MM.1S (cell line): ENCODE measurements at regions not wholly inside any gene's neighbourhood (a gene's known extent, or its start where the extent isn't known, plus 50 kb on each side); places are given as distances from the start of the nearest gene placed in this dataset.

ENCODE experiments used
- DNase-seq: peaks from one replicate; pipeline ENCODE4 v3.0.0-alpha.2; 2015
- H2AFZ ChIP-seq: fragments of 300-600 bp; sonication (generic); 2 replicates; pipeline ENCODE4 v1.6.0; 2016; ENCODE audit warnings: antibody characterized with exemption, low read length
- H3F3A ChIP-seq: fragments of 300-600 bp; sonication (generic); 2 replicates; pipeline ENCODE4 v1.6.1; 2016; ENCODE audit warnings: mild to moderate bottlenecking, antibody characterized with exemption, low read length, moderate library complexity, mixed read lengths; ENCODE audit not compliant: insufficient read depth
- H3K27ac ChIP-seq: fragments of 300-600 bp; sonication (generic); 2 replicates; pipeline ENCODE4 v1.5.1; 2016; ENCODE audit warnings: mild to moderate bottlenecking, low read length
- H3K27me3 ChIP-seq: fragments of 300-600 bp; sonication (generic); replicated peaks from 2 replicates; pipeline ENCODE4 v1.6.0; 2016; ENCODE audit warnings: low read length; ENCODE audit not compliant: insufficient read depth
- H3K36me3 ChIP-seq: fragments of 300-600 bp; sonication (generic); replicated peaks from 2 replicates; pipeline ENCODE4 v1.6.1; 2016; ENCODE audit warnings: mild to moderate bottlenecking, low read length, mixed read lengths; ENCODE audit not compliant: insufficient read depth
- H3K4me1 ChIP-seq: fragments of 300-600 bp; sonication (generic); 2 replicates; pipeline ENCODE4 v1.6.1; 2016; ENCODE audit warnings: low read length, mixed read lengths
- H3K4me2 ChIP-seq: fragments of 300-600 bp; sonication (generic); 2 replicates; pipeline ENCODE4 v1.6.0; 2016; ENCODE audit warnings: low read depth, low read length
- H3K4me3 ChIP-seq: fragments of 300-600 bp; sonication (generic); 2 replicates; pipeline ENCODE4 v1.5.1; 2016; ENCODE audit warnings: low read length, mixed read lengths
- H3K79me2 ChIP-seq: fragments of 300-600 bp; sonication (generic); 2 replicates; pipeline ENCODE4 v1.6.1; 2016; ENCODE audit warnings: mixed run types, low read length, mixed read lengths
- H3K9ac ChIP-seq: fragments of 300-600 bp; sonication (generic); 2 replicates; pipeline ENCODE4 v1.6.1; 2016; ENCODE audit warnings: low read length, mixed read lengths
- H3K9me2 ChIP-seq: fragments of 300-600 bp; sonication (generic); replicated peaks from 2 replicates; pipeline ENCODE4 v1.6.1; 2016; ENCODE audit warnings: mild to moderate bottlenecking, low read length, mixed read lengths; ENCODE audit not compliant: insufficient read depth
- H3K9me3 ChIP-seq: fragments of 300-600 bp; sonication (generic); replicated peaks from 2 replicates; pipeline ENCODE4 v1.6.1; 2016; ENCODE audit warnings: mild to moderate bottlenecking, low read length, mixed read lengths; ENCODE audit not compliant: insufficient read depth
- H4K20me1 ChIP-seq: fragments of 300-600 bp; sonication (generic); 2 replicates; pipeline ENCODE4 v1.6.1; 2016; ENCODE audit warnings: mild to moderate bottlenecking, low read length, moderate library complexity, mixed read lengths; ENCODE audit not compliant: insufficient read depth
- CTCF ChIP-seq: fragments of 300-600 bp; sonication (generic); IDR thresholded peaks from 2 replicates; pipeline ENCODE4 v1.5.1; 2016; ENCODE audit warnings: antibody characterized with exemption, low read length, mixed read lengths
- EZH2 ChIP-seq: fragments of 300-600 bp; sonication (generic); optimal IDR thresholded peaks from 2 replicates; pipeline ENCODE3; 2017; ENCODE audit warnings: low read depth, mild to moderate bottlenecking, antibody characterized with exemption, low read length, mixed read lengths
- EZH2phosphoT487 ChIP-seq: fragments of 300-600 bp; sonication (generic); IDR thresholded peaks from 2 replicates; pipeline ENCODE4 v1.6.1; 2018; ENCODE audit warnings: antibody characterized with exemption, low read length

- Histone ChIP-seq H3K79me2 (no peaks in the 10 kb centered on the region), H2AFZ (no peak overlapping the region), H4K20me1 (no peaks in the 10 kb centered on the region), H3K27me3 (no peaks in the 10 kb centered on the region), H3K4me3 (no peak overlapping the region), H3K4me1 (no peaks in the 10 kb centered on the region), H3F3A (no peaks in the 10 kb centered on the region), H3K36me3 (no peaks in the 10 kb centered on the region), H3K27ac (no peak overlapping the region), H3K9ac (no peak overlapping the region), H3K9me3 (no peaks in the 10 kb centered on the region), H3K4me2 (no peak overlapping the region), H3K9me2 (no peaks in the 10 kb centered on the region)
- TF ChIP-seq EZH2, result no peak
- no peak for TF ChIP-seq EZH2phosphoT487
- TF ChIP-seq CTCF, result no peak
- DNase-seq, result no peak
Measured at GRCh38 chr5:29983528-29984155, 1209.8 kb upstream of the CDH6 start.

GRCh38 chr5:29982457-29982856 is 1211.0 kb upstream of the CDH6 start:
- no peaks in the 10 kb centered on the region for H4K20me1 ChIP-seq
- no peaks in the 10 kb centered on the region for H3K9me3 ChIP-seq
- H3K27me3 ChIP-seq, result no peaks in the 10 kb centered on the region
- TF ChIP-seq CTCF (no peak), EZH2phosphoT487 (no peak), EZH2 (no peak)
- H2AFZ ChIP-seq, result no peak overlapping the region
- H3K79me2 ChIP-seq, result no peaks in the 10 kb centered on the region
- no peak overlapping the region for H3K9ac ChIP-seq
- H3K9me2 ChIP-seq, result no peaks in the 10 kb centered on the region
- no peaks in the 10 kb centered on the region for H3K4me1 ChIP-seq
- no peak overlapping the region for H3K27ac ChIP-seq
- DNase-seq, result no peak
- no peaks in the 10 kb centered on the region for H3F3A ChIP-seq
- H3K4me2 ChIP-seq, result no peak overlapping the region
- H3K4me3 ChIP-seq, result no peak overlapping the region
- H3K36me3 ChIP-seq, result no peaks in the 10 kb centered on the region

GRCh38 chr5:29972597-29972996 is 1220.9 kb upstream of the CDH6 start:
- no peak for DNase-seq
- Histone ChIP-seq H3K9me2 (no peaks in the 10 kb centered on the region), H3K9ac (no peak overlapping the region), H3K9me3 (no peaks in the 10 kb centered on the region), H3F3A (no peaks in the 10 kb centered on the region), H3K27me3 (no peaks in the 10 kb centered on the region), H4K20me1 (no peaks in the 10 kb centered on the region), H3K36me3 (no peaks in the 10 kb centered on the region), H2AFZ (no peak overlapping the region), H3K4me1 (no peaks in the 10 kb centered on the region), H3K27ac (no peak overlapping the region), H3K4me2 (no peak overlapping the region), H3K4me3 (no peak overlapping the region), H3K79me2 (no peaks in the 10 kb centered on the region)
- no peak for TF ChIP-seq EZH2
- no peak for TF ChIP-seq EZH2phosphoT487
- TF ChIP-seq CTCF, result no peak
